GM21786 (cell line): ENCODE measurements at regions not wholly inside any gene's neighbourhood (a gene's known extent, or its start where the extent isn't known, plus 50 kb on each side); places are given as distances from the start of the nearest gene placed in this dataset.

ENCODE experiments used
- ATAC-seq: cut with Tn5 transposase; IDR thresholded peaks from one replicate; pipeline ENCODE4 v1.9.1; 2021; ENCODE audit not compliant: unreplicated experiment

- no peak for ATAC-seq
Observed at GRCh38 chr3:189108067-189108466, 63.7 kb upstream of the TPRG1 start.

GRCh38 chr3:189108735-189109134 is 63.0 kb upstream of the TPRG1 start:
- ATAC-seq: no peak

GRCh38 chr3:189109145-189109544 is 62.6 kb upstream of the TPRG1 start:
- no peak for ATAC-seq

DNA sequence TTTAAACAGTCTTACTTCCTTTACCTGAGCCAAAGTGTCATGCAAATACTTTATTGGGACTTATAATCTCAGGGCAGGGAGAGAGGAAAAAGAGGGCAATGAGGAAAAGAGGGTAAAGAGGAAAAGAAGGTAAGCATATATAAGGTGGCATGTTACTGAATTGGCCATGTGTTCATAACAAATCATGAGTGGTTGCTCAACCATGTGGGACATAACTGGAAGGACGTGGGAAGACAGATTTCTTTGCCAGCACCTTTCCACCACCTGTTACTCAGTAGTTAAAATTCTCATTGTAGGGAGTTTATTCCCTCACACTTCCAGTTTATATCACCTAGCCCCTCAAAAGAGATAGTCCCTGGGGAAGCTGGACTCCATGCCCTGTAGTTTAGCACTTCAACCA is 54.7 kb upstream of the TPRG1 start:
- no peak for ATAC-seq

DNA sequence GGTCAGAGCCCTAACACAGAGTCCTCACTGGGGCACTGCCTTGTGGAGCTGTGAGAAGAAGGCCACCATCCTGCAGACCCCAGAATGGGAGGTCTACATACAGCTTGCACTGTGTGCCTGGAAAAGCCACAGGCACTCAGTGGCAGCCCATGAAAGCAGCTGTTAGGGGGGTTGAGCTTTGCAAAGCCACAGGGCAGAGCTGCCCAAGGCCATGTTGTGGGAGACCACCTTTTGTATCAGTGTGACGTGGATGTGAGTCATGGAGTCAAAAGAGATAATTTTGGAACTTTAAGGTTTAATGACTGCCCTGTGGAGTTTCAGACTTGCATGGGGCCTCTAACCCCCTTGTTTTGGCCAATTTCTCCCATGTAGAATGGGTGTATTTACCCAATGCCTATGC is 52.9 kb upstream of the TPRG1 start:
- ATAC-seq: no peak

- no peak for ATAC-seq
Observed at GRCh38 chr3:189119950-189120349, 51.8 kb upstream of the TPRG1 start.

DNA sequence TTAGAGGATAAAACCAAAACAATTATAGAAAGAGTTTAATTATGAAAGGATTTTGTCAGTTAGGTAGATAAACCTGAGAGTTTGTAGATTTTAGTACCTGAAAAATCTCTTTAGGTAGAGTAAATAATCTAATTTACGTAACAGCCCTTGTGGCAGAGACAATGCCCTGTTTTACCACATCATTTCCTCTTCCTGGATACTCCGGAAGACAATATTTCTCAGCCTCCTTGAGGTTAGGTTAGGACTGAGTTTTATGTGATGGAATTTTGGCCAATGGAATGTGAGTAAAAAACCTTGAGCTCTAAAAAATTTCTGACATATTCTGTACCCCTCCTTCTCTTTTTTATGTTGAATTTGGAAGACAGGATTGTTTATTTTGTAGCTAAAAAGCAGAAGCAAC is 50.7 kb upstream of the TPRG1 start:
- no peak for ATAC-seq
